ENCODE measurements at regions not wholly inside any gene's neighbourhood (a gene's known extent, or its start where the extent isn't known, plus 50 kb on each side); places are given as distances from the start of the nearest gene placed in this dataset.

- no peak for TF ChIP-seq POLR2AphosphoS5 (IDR thresholded peaks at IDR 0.05)
- no peak for TF ChIP-seq POLR2A (IDR thresholded peaks at IDR 0.05)
Measured at GRCh38 chr18:64979791-64980190, 771.0 kb upstream of the CDH7 start.
